Adrenal gland (tissue), 5 donors: ENCODE measurements at regions not wholly inside any gene's neighbourhood (a gene's known extent, or its start where the extent isn't known, plus 50 kb on each side); places are given as distances from the start of the nearest gene placed in this dataset.

Experiments
- POLR2A ChIP-seq, 2 donors: fragments of 450-650 bp; IDR thresholded peaks; one replicate each; pipeline ENCODE4 v1.6.1; 2017; ENCODE audit warnings: antibody characterized with exemption in 2 of 2, mild to moderate bottlenecking in 2 of 2, moderate library complexity in 1 of 2
- TF ChIP-seq, protein P1 (sequence below), 6 experiments: fragments of 450-650 bp in 4 of 6; fragments of 200-600 bp in 2 of 6; sonication (generic) in 1 of 6; IDR thresholded peaks; 1 replicate in 5 of 6; 2 replicates in 1 of 6; pipeline versions ENCODE4 v1.5.1 to v1.8.0; 2016 to 2021; ENCODE audit warnings: antibody characterized with exemption in 6 of 6, mild to moderate bottlenecking in 2 of 6, moderate library complexity in 1 of 6
- donor health status: DM: no; HTN: no; CAD: no.

DNA sequence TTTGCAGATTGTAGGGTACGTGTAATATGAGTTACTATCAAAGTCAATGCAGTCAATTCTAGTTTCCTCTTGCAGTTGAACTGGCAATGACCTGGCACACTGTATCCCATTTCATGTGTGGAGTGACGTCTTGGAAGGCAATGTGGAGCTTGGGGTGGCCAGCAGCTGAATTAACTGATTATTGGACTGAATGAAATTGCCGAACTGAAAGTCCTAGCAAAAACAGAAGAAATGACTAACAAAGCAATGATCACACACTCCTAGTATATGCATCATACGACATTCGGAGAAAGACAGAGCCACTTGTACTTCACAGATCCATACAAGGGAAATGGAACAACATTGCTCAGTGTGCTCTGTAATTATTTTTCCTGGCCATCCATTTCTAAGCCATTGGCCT is 259.1 kb upstream of the DAPK1 start:
- TF ChIP-seq, protein P1, sequence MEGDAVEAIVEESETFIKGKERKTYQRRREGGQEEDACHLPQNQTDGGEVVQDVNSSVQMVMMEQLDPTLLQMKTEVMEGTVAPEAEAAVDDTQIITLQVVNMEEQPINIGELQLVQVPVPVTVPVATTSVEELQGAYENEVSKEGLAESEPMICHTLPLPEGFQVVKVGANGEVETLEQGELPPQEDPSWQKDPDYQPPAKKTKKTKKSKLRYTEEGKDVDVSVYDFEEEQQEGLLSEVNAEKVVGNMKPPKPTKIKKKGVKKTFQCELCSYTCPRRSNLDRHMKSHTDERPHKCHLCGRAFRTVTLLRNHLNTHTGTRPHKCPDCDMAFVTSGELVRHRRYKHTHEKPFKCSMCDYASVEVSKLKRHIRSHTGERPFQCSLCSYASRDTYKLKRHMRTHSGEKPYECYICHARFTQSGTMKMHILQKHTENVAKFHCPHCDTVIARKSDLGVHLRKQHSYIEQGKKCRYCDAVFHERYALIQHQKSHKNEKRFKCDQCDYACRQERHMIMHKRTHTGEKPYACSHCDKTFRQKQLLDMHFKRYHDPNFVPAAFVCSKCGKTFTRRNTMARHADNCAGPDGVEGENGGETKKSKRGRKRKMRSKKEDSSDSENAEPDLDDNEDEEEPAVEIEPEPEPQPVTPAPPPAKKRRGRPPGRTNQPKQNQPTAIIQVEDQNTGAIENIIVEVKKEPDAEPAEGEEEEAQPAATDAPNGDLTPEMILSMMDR (IDR thresholded peaks at IDR 0.05), result no peak
- no peak for TF ChIP-seq POLR2A (IDR thresholded peaks at IDR 0.05)
